DMS153 treated with DMSO at 0.1 percent for 48 hours (cell line): ENCODE measurements at regions not wholly inside any gene's neighbourhood (a gene's known extent, or its start where the extent isn't known, plus 50 kb on each side); places are given as distances from the start of the nearest gene placed in this dataset.
"Not testable (repeated sequence)": the region's sequence is repeated elsewhere in the genome, so short reads cannot be mapped to it uniquely, and the experiment has no call there.

Experiments used
- DNase-seq: peaks from one replicate; lab custom pipeline; 2025; ENCODE audit not compliant: unreplicated experiment; lab: John Stamatoyannopoulos, UW

- no peak for DNase-seq
Observed at GRCh38 chr2:111250448-111251030, 129.8 kb downstream of the BCL2L11 start.

- no peak for DNase-seq
Observed at GRCh38 chr2:111251711-111252110, 131.0 kb downstream of the BCL2L11 start.

GRCh38 chr2:111252436-111252835 is 131.7 kb downstream of the BCL2L11 start:
- no peak for DNase-seq

GRCh38 chr2:111254916-111255315 is 134.2 kb downstream of the BCL2L11 start:
- not testable (repeated sequence) for DNase-seq

- DNase-seq: not testable (repeated sequence)
Observed at GRCh38 chr2:111256628-111257027, 135.9 kb downstream of the BCL2L11 start.

GRCh38 chr2:111257607-111258006 is 136.9 kb downstream of the BCL2L11 start:
- not testable (repeated sequence) for DNase-seq

- not testable (repeated sequence) for DNase-seq
Observed at GRCh38 chr2:111258318-111258717, 137.6 kb downstream of the BCL2L11 start.

GRCh38 chr2:111262627-111263379 is 142.1 kb downstream of the BCL2L11 start:
- DNase-seq: not testable (repeated sequence)

GRCh38 chr2:111263380-111264017 is 142.8 kb downstream of the BCL2L11 start:
- DNase-seq: not testable (repeated sequence)

- DNase-seq: not testable (repeated sequence)
Observed at GRCh38 chr2:111264956-111265355, 144.2 kb downstream of the BCL2L11 start.

GRCh38 chr2:111266556-111266955 is 145.8 kb downstream of the BCL2L11 start:
- not testable (repeated sequence) for DNase-seq

- not testable (repeated sequence) for DNase-seq
Observed at GRCh38 chr2:111267038-111267437, 146.3 kb downstream of the BCL2L11 start.

- DNase-seq: not testable (repeated sequence)
Observed at GRCh38 chr2:111269761-111270323, 149.1 kb downstream of the BCL2L11 start.

GRCh38 chr2:111270569-111270968 is 149.9 kb downstream of the BCL2L11 start:
- not testable (repeated sequence) for DNase-seq

- not testable (repeated sequence) for DNase-seq
Observed at GRCh38 chr2:111271647-111272304, 151.1 kb downstream of the BCL2L11 start.

GRCh38 chr2:111273007-111273406 is 152.3 kb downstream of the BCL2L11 start:
- DNase-seq: not testable (repeated sequence)

GRCh38 chr2:111275047-111275853 is 154.5 kb downstream of the BCL2L11 start:
- DNase-seq: not testable (repeated sequence)

GRCh38 chr2:111275854-111276171 is 155.1 kb downstream of the BCL2L11 start:
- not testable (repeated sequence) for DNase-seq

GRCh38 chr2:111278133-111278532 is 157.4 kb downstream of the BCL2L11 start:
- DNase-seq: not testable (repeated sequence)

GRCh38 chr2:111280709-111281286 is 160.1 kb downstream of the BCL2L11 start:
- DNase-seq: not testable (repeated sequence)
